ENCODE measurements at regions not wholly inside any gene's neighbourhood (a gene's known extent, or its start where the extent isn't known, plus 50 kb on each side); places are given as distances from the start of the nearest gene placed in this dataset.

- no peak for DNase-seq (ENCODE audit: low spot score)
- TF ChIP-seq, protein P1, sequence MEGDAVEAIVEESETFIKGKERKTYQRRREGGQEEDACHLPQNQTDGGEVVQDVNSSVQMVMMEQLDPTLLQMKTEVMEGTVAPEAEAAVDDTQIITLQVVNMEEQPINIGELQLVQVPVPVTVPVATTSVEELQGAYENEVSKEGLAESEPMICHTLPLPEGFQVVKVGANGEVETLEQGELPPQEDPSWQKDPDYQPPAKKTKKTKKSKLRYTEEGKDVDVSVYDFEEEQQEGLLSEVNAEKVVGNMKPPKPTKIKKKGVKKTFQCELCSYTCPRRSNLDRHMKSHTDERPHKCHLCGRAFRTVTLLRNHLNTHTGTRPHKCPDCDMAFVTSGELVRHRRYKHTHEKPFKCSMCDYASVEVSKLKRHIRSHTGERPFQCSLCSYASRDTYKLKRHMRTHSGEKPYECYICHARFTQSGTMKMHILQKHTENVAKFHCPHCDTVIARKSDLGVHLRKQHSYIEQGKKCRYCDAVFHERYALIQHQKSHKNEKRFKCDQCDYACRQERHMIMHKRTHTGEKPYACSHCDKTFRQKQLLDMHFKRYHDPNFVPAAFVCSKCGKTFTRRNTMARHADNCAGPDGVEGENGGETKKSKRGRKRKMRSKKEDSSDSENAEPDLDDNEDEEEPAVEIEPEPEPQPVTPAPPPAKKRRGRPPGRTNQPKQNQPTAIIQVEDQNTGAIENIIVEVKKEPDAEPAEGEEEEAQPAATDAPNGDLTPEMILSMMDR (IDR thresholded peaks at IDR 0.05), result no peak
- Mint-ChIP-seq H3K27me3 (ENCODE audit: low read depth) (peaks cover 2% of the 10 kb centered on the region), H3K4me1 (ENCODE audit: low read depth) (peaks cover 36% of the 10 kb centered on the region), H3K9me3 (ENCODE audit: low read depth) (peaks cover 10% of the 10 kb centered on the region), H3K27ac (ENCODE audit: unreplicated experiment) (no peak overlapping the region), H3K4me3 (ENCODE audit: unreplicated experiment) (no peak overlapping the region), H3K36me3 (ENCODE audit: low read depth) (peaks cover 5% of the 10 kb centered on the region)
Observed at GRCh38 chr5:167915237-167915636, 376.2 kb upstream of the WWC1 start.

- H3K4me3 Mint-ChIP-seq (ENCODE audit: unreplicated experiment), result no peak overlapping the region
- TF ChIP-seq, protein P1 (IDR thresholded peaks at IDR 0.05), result no peak
- peaks cover 5% of the 10 kb centered on the region for H3K36me3 Mint-ChIP-seq (ENCODE audit: low read depth)
- peaks cover 36% of the 10 kb centered on the region for H3K4me1 Mint-ChIP-seq (ENCODE audit: low read depth)
- no peak for DNase-seq (ENCODE audit: low spot score)
- H3K27me3 Mint-ChIP-seq (ENCODE audit: low read depth), result peaks cover 2% of the 10 kb centered on the region
- no peak overlapping the region for H3K27ac Mint-ChIP-seq (ENCODE audit: unreplicated experiment)
- peaks cover 10% of the 10 kb centered on the region for H3K9me3 Mint-ChIP-seq (ENCODE audit: low read depth)
Observed at GRCh38 chr5:167916261-167916691, 375.2 kb upstream of the WWC1 start.

- Mint-ChIP-seq H3K4me3 (ENCODE audit: unreplicated experiment) (no peak overlapping the region), H3K27ac (ENCODE audit: unreplicated experiment) (no peak overlapping the region), H3K27me3 (ENCODE audit: low read depth) (peaks cover 2% of the 10 kb centered on the region), H3K9me3 (ENCODE audit: low read depth) (peaks cover 10% of the 10 kb centered on the region), H3K36me3 (ENCODE audit: low read depth) (peaks cover 5% of the 10 kb centered on the region), H3K4me1 (ENCODE audit: low read depth) (peaks cover 36% of the 10 kb centered on the region)
- TF ChIP-seq, protein P1 (IDR thresholded peaks at IDR 0.05), result no peak
- no peak for DNase-seq (ENCODE audit: low spot score)
Observed at GRCh38 chr5:167916706-167917105, 374.7 kb upstream of the WWC1 start.

GRCh38 chr5:167918184-167918812 is 373.1 kb upstream of the WWC1 start:
- TF ChIP-seq, protein P1 (IDR thresholded peaks at IDR 0.05), result no peak
- Mint-ChIP-seq H3K27ac (ENCODE audit: unreplicated experiment) (no peak overlapping the region), H3K4me3 (ENCODE audit: unreplicated experiment) (no peak overlapping the region), H3K36me3 (ENCODE audit: low read depth) (peaks cover 5% of the 10 kb centered on the region), H3K4me1 (ENCODE audit: low read depth) (peaks cover 24% of the 10 kb centered on the region), H3K9me3 (ENCODE audit: low read depth) (peaks cover 10% of the 10 kb centered on the region), H3K27me3 (ENCODE audit: low read depth) (peaks cover 2% of the 10 kb centered on the region)
- no peak for DNase-seq (ENCODE audit: low spot score)

GRCh38 chr5:167918813-167919483 is 372.5 kb upstream of the WWC1 start:
- Mint-ChIP-seq H3K9me3 (ENCODE audit: low read depth) (peaks cover 9% of the 10 kb centered on the region), H3K36me3 (ENCODE audit: low read depth) (peaks cover 5% of the 10 kb centered on the region), H3K4me3 (ENCODE audit: unreplicated experiment) (no peak overlapping the region), H3K4me1 (ENCODE audit: low read depth) (peaks cover 22% of the 10 kb centered on the region), H3K27ac (ENCODE audit: unreplicated experiment) (no peak overlapping the region), H3K27me3 (ENCODE audit: low read depth) (peaks cover 2% of the 10 kb centered on the region)
- no peak for DNase-seq (ENCODE audit: low spot score)
- TF ChIP-seq, protein P1 (IDR thresholded peaks at IDR 0.05), result no peak
